ENCODE measurements at regions not wholly inside any gene's neighbourhood (a gene's known extent, or its start where the extent isn't known, plus 50 kb on each side); places are given as distances from the start of the nearest gene placed in this dataset.
"Not testable (repeated sequence)": the region's sequence is repeated elsewhere in the genome, so short reads cannot be mapped to it uniquely, and the experiment has no call there.

GRCh38 chr18:14275391-14275790 is 143.2 kb upstream of the ZNF519 start:
- H3K27ac ChIP-seq (ENCODE audit: low read length); H3K27ac Mint-ChIP-seq; ATAC-seq (replicated peaks in 1 of 4); H3K27me3 ChIP-seq (replicated peaks in 1 of 2; ENCODE audit: control insufficient read depth in 2 of 2, extremely low read depth in 1 of 2, insufficient read depth in 2 of 2, low read length in 1 of 2); H3K4me3 ChIP-seq (ENCODE audit: control insufficient read depth in 1 of 2, extremely low read depth in 1 of 2, low read length in 1 of 2); H3K36me3 ChIP-seq (ENCODE audit: control insufficient read depth in 2 of 2, extremely low read depth in 1 of 2, insufficient read depth in 1 of 2, low read length in 1 of 2); CTCF ChIA-PET; H3K4me1 Mint-ChIP-seq; H3K9me3 ChIP-seq; H3K9me3 Mint-ChIP-seq; H3K27me3 Mint-ChIP-seq; POLR2A ChIA-PET; H3K4me1 ChIP-seq (ENCODE audit: control insufficient read depth in 1 of 2, extremely low read depth in 1 of 2, insufficient read depth in 2 of 2, low read length in 2 of 2); DNase-seq; H3K4me3 Mint-ChIP-seq: not testable (repeated sequence)
- 63% methylated on average over 1 of the region's 1 CpG for WGBS (ENCODE audit: insufficient coverage)
- peaks cover 11% of the 10 kb centered on the region for H3K36me3 Mint-ChIP-seq

- H3K4me3 ChIP-seq (ENCODE audit: control insufficient read depth in 1 of 2, extremely low read depth in 1 of 2, low read length in 1 of 2); H3K27me3 ChIP-seq (replicated peaks in 1 of 2; ENCODE audit: control insufficient read depth in 2 of 2, extremely low read depth in 1 of 2, insufficient read depth in 2 of 2, low read length in 1 of 2); H3K36me3 ChIP-seq (ENCODE audit: control insufficient read depth in 2 of 2, extremely low read depth in 1 of 2, insufficient read depth in 1 of 2, low read length in 1 of 2); POLR2A ChIA-PET; H3K27me3 Mint-ChIP-seq; H3K4me3 Mint-ChIP-seq; ATAC-seq (replicated peaks in 1 of 4); CTCF ChIA-PET; H3K27ac Mint-ChIP-seq; H3K4me1 ChIP-seq (ENCODE audit: control insufficient read depth in 1 of 2, extremely low read depth in 1 of 2, insufficient read depth in 2 of 2, low read length in 2 of 2); H3K27ac ChIP-seq (ENCODE audit: low read length); H3K9me3 ChIP-seq; DNase-seq; H3K4me1 Mint-ChIP-seq; H3K9me3 Mint-ChIP-seq: not testable (repeated sequence)
- 80% methylated on average over 2 of the region's 6 CpGs for WGBS (ENCODE audit: insufficient coverage)
- H3K36me3 Mint-ChIP-seq: peaks cover 14% of the 10 kb centered on the region
These were observed 133.6 kb upstream of the ZNF519 start for GRCh38 chr18:14265637-14266410.

GRCh38 chr18:14262786-14263185 is 130.6 kb upstream of the ZNF519 start:
- ATAC-seq (replicated peaks in 1 of 4); H3K27ac ChIP-seq (ENCODE audit: low read length); H3K4me3 Mint-ChIP-seq; POLR2A ChIA-PET; H3K4me1 ChIP-seq (ENCODE audit: control insufficient read depth in 1 of 2, extremely low read depth in 1 of 2, insufficient read depth in 2 of 2, low read length in 2 of 2); H3K27ac Mint-ChIP-seq; H3K27me3 Mint-ChIP-seq; H3K9me3 ChIP-seq; CTCF ChIA-PET; H3K27me3 ChIP-seq (replicated peaks in 1 of 2; ENCODE audit: control insufficient read depth in 2 of 2, extremely low read depth in 1 of 2, insufficient read depth in 2 of 2, low read length in 1 of 2); H3K9me3 Mint-ChIP-seq; H3K4me3 ChIP-seq (ENCODE audit: control insufficient read depth in 1 of 2, extremely low read depth in 1 of 2, low read length in 1 of 2); H3K36me3 ChIP-seq (ENCODE audit: control insufficient read depth in 2 of 2, extremely low read depth in 1 of 2, insufficient read depth in 1 of 2, low read length in 1 of 2); H3K4me1 Mint-ChIP-seq; DNase-seq: not testable (repeated sequence)
- no CpG with 5 or more reads among the region's 3 CpGs for WGBS (ENCODE audit: insufficient coverage)
- peaks cover 13% of the 10 kb centered on the region for H3K36me3 Mint-ChIP-seq

GRCh38 chr18:14250084-14250677 is 117.9 kb upstream of the ZNF519 start:
- H3K4me1 ChIP-seq (ENCODE audit: control insufficient read depth in 1 of 2, extremely low read depth in 1 of 2, insufficient read depth in 2 of 2, low read length in 2 of 2); H3K27ac ChIP-seq (ENCODE audit: low read length); H3K27ac Mint-ChIP-seq; H3K4me1 Mint-ChIP-seq; CTCF ChIA-PET; H3K9me3 ChIP-seq; H3K27me3 ChIP-seq (replicated peaks in 1 of 2; ENCODE audit: control insufficient read depth in 2 of 2, extremely low read depth in 1 of 2, insufficient read depth in 2 of 2, low read length in 1 of 2); H3K27me3 Mint-ChIP-seq; H3K4me3 Mint-ChIP-seq; H3K36me3 ChIP-seq (ENCODE audit: control insufficient read depth in 2 of 2, extremely low read depth in 1 of 2, insufficient read depth in 1 of 2, low read length in 1 of 2); H3K9me3 Mint-ChIP-seq; ATAC-seq (replicated peaks in 1 of 4); DNase-seq; POLR2A ChIA-PET; H3K4me3 ChIP-seq (ENCODE audit: control insufficient read depth in 1 of 2, extremely low read depth in 1 of 2, low read length in 1 of 2): not testable (repeated sequence)
- peaks cover 36% of the 10 kb centered on the region for H3K36me3 Mint-ChIP-seq
- WGBS (ENCODE audit: insufficient coverage): 100% methylated on average over 1 of the region's 5 CpGs

- H3K27ac Mint-ChIP-seq; H3K4me1 ChIP-seq (ENCODE audit: control insufficient read depth in 1 of 2, extremely low read depth in 1 of 2, insufficient read depth in 2 of 2, low read length in 2 of 2); DNase-seq; CTCF ChIA-PET; H3K4me3 ChIP-seq (ENCODE audit: control insufficient read depth in 1 of 2, extremely low read depth in 1 of 2, low read length in 1 of 2); H3K27me3 ChIP-seq (replicated peaks in 1 of 2; ENCODE audit: control insufficient read depth in 2 of 2, extremely low read depth in 1 of 2, insufficient read depth in 2 of 2, low read length in 1 of 2); H3K9me3 Mint-ChIP-seq; POLR2A ChIA-PET; H3K27me3 Mint-ChIP-seq; H3K4me3 Mint-ChIP-seq; H3K4me1 Mint-ChIP-seq; H3K36me3 ChIP-seq (ENCODE audit: control insufficient read depth in 2 of 2, extremely low read depth in 1 of 2, insufficient read depth in 1 of 2, low read length in 1 of 2); ATAC-seq (replicated peaks in 1 of 4); H3K9me3 ChIP-seq; H3K27ac ChIP-seq (ENCODE audit: low read length): not testable (repeated sequence)
- H3K36me3 Mint-ChIP-seq: peaks cover 23% of the 10 kb centered on the region
- WGBS (ENCODE audit: insufficient coverage): no CpG with 5 or more reads among the region's 1 CpG
These were observed 107.0 kb upstream of the ZNF519 start for GRCh38 chr18:14239224-14239623.

- POLR2A ChIA-PET; H3K4me1 ChIP-seq (ENCODE audit: control insufficient read depth in 1 of 2, extremely low read depth in 1 of 2, insufficient read depth in 2 of 2, low read length in 2 of 2); H3K36me3 ChIP-seq (ENCODE audit: control insufficient read depth in 2 of 2, extremely low read depth in 1 of 2, insufficient read depth in 1 of 2, low read length in 1 of 2); CTCF ChIA-PET; H3K27me3 Mint-ChIP-seq; H3K27me3 ChIP-seq (replicated peaks in 1 of 2; ENCODE audit: control insufficient read depth in 2 of 2, extremely low read depth in 1 of 2, insufficient read depth in 2 of 2, low read length in 1 of 2); H3K4me1 Mint-ChIP-seq; ATAC-seq (replicated peaks in 1 of 4); H3K9me3 Mint-ChIP-seq; DNase-seq; H3K4me3 ChIP-seq (ENCODE audit: control insufficient read depth in 1 of 2, extremely low read depth in 1 of 2, low read length in 1 of 2); H3K27ac Mint-ChIP-seq; H3K4me3 Mint-ChIP-seq; H3K9me3 ChIP-seq; H3K27ac ChIP-seq (ENCODE audit: low read length): not testable (repeated sequence)
- H3K36me3 Mint-ChIP-seq: peaks cover 17% of the 10 kb centered on the region
- no CpG with 5 or more reads among the region's 3 CpGs for WGBS (ENCODE audit: insufficient coverage)
These were observed 104.3 kb upstream of the ZNF519 start for GRCh38 chr18:14236356-14237048.
